B cell (primary cell): ENCODE measurements at regions not wholly inside any gene's neighbourhood (a gene's known extent, or its start where the extent isn't known, plus 50 kb on each side); places are given as distances from the start of the nearest gene placed in this dataset.

Experiments
- EZH2 ChIP-seq: IDR thresholded peaks from 2 replicates; pipeline ENCODE4 v1.6.1; 2012; ENCODE audit warnings: borderline replicate concordance, low read depth, mild to moderate bottlenecking, moderate library complexity, low read length; ENCODE audit not compliant: insufficient read depth, poor library complexity, severe bottlenecking
- TF ChIP-seq, protein P1 (sequence below): fragments of 200-600 bp; IDR thresholded peaks from one replicate; pipeline ENCODE4 v1.8.0; 2022; ENCODE audit warnings: antibody characterized with exemption, mild to moderate bottlenecking

DNA sequence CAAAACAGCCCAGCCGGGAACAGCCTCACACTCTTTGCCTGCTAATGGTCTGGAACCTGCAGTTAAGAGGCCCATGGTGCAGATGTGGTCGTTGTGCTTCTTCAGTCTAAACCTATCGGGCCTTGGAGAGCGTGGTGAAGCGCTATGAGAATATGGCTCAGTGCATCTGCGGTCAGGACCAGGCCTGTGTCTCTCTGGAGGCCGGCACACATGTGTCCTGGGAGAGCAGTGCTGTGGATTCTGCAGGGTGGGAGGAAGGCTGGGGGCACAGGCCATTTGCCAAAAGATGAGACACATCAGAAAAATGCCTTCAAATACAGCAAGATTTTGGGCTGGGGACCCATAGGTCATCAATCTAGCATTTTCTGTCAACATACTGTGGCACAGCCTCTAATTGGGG, 231.5 kb upstream of the GLI3 start:
- TF ChIP-seq, protein P1, sequence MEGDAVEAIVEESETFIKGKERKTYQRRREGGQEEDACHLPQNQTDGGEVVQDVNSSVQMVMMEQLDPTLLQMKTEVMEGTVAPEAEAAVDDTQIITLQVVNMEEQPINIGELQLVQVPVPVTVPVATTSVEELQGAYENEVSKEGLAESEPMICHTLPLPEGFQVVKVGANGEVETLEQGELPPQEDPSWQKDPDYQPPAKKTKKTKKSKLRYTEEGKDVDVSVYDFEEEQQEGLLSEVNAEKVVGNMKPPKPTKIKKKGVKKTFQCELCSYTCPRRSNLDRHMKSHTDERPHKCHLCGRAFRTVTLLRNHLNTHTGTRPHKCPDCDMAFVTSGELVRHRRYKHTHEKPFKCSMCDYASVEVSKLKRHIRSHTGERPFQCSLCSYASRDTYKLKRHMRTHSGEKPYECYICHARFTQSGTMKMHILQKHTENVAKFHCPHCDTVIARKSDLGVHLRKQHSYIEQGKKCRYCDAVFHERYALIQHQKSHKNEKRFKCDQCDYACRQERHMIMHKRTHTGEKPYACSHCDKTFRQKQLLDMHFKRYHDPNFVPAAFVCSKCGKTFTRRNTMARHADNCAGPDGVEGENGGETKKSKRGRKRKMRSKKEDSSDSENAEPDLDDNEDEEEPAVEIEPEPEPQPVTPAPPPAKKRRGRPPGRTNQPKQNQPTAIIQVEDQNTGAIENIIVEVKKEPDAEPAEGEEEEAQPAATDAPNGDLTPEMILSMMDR, result no peak
- TF ChIP-seq EZH2, result no peak
